Type B pancreatic cell (in vitro differentiated cells): ENCODE measurements at regions not wholly inside any gene's neighbourhood (a gene's known extent, or its start where the extent isn't known, plus 50 kb on each side); places are given as distances from the start of the nearest gene placed in this dataset.
A peak's percentile ranks its signal among the peaks of the same experiment; 100 is the strongest.
"Not testable (repeated sequence)": the region's sequence is repeated elsewhere in the genome, so short reads cannot be mapped to it uniquely, and the experiment has no call there.

ENCODE experiments used
- DNase-seq: peaks from one replicate; pipeline ENCODE4 v3.0.0; 2021; ENCODE audit warnings: mixed read lengths; ENCODE audit not compliant: unreplicated experiment; ENCODE audit errors: extremely low spot score
- H3K27ac Mint-ChIP-seq: 2 replicates; pipeline ENCODE4 v1.8.0; 2021; ENCODE audit warnings: mild to moderate bottlenecking, mixed read lengths
- H3K27me3 Mint-ChIP-seq: 2 replicates; pipeline ENCODE4 v1.8.0; 2021; ENCODE audit warnings: mixed read lengths
- H3K36me3 Mint-ChIP-seq: 2 replicates; pipeline ENCODE4 v1.8.0; 2021; ENCODE audit warnings: mixed read lengths
- H3K4me1 Mint-ChIP-seq: one replicate; pipeline ENCODE4 v1.8.0; 2021; ENCODE audit warnings: mixed read lengths; ENCODE audit not compliant: unreplicated experiment
- H3K4me3 Mint-ChIP-seq: 2 replicates; pipeline ENCODE4 v1.8.0; 2021; ENCODE audit warnings: mild to moderate bottlenecking, mixed read lengths
- H3K9me3 Mint-ChIP-seq: 2 replicates; pipeline ENCODE4 v1.8.0; 2021; ENCODE audit warnings: mixed read lengths
- TF ChIP-seq, protein P1 (sequence below): fragments of 200-600 bp; sonication (generic); conservative IDR thresholded peaks from 2 replicates; pipeline ENCODE4 v1.5.0; 2021; ENCODE audit warnings: antibody characterized with exemption, mild to moderate bottlenecking

DNA sequence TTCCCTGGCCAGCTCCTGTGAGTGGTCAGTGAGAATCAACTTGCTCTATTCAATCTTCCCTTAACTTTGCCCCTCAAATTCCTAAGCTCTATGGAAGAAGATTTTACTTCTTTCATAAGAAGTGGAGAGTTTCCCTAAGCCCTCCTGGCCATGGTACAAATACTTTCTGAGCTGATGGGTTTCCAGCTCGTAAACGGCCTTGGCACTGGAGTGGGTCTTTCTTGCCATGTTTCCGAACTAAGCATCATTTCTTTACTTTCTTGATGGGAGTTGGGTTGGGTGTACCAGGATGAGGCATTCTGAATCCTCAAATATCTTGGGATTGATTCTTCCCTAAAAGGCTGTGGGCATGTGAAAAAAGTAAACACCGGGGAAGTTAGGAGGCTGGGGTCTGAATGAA, 72.5 kb downstream of the ACKR3 start:
- DNase-seq = peak; percentile 10
- TF ChIP-seq, protein P1, sequence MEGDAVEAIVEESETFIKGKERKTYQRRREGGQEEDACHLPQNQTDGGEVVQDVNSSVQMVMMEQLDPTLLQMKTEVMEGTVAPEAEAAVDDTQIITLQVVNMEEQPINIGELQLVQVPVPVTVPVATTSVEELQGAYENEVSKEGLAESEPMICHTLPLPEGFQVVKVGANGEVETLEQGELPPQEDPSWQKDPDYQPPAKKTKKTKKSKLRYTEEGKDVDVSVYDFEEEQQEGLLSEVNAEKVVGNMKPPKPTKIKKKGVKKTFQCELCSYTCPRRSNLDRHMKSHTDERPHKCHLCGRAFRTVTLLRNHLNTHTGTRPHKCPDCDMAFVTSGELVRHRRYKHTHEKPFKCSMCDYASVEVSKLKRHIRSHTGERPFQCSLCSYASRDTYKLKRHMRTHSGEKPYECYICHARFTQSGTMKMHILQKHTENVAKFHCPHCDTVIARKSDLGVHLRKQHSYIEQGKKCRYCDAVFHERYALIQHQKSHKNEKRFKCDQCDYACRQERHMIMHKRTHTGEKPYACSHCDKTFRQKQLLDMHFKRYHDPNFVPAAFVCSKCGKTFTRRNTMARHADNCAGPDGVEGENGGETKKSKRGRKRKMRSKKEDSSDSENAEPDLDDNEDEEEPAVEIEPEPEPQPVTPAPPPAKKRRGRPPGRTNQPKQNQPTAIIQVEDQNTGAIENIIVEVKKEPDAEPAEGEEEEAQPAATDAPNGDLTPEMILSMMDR = no peak
- Mint-ChIP-seq H3K4me1 (peaks cover 16% of the 10 kb centered on the region), H3K27me3 (no peaks in the 10 kb centered on the region), H3K9me3 (peaks cover 10% of the 10 kb centered on the region), H3K36me3 (peaks cover 8% of the 10 kb centered on the region), H3K27ac (no peak overlapping the region), H3K4me3 (no peak overlapping the region)

DNA sequence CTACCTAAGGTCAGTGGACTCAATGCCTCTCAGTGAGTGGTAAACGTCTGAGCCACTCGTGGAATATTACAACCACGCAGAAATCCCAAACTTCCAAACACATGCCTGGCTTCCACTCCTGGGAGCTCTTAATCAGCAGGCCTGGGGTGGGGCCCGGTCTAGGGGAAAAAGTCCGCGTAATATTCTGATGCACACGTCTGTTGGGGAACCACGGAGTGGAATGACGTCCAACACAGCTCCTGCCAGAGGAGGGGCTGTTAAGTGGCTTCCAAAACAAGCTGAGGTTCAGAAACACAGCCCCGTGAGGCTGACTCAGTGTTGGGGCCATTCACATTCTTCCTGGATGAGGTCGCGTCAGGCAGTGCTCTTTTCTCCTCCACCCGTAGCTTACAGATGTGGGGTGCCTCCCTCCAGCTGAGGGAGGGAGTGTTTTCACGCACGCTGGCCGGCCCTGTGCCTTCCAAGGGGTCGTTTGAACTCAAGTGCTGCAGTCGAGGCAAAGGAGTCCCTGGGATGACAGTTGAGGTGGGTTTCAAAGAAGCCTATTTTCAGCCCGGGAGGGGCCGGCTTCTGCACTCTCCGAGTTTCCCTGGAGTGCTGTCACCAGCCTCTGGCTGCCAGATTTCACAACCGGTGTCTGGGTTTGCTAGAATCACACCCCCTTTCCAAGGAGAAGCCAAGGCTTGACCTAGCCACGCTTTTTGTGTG, 73.1 kb downstream of the ACKR3 start:
- Mint-ChIP-seq H3K27me3 (no peaks in the 10 kb centered on the region), H3K4me1 (peaks cover 16% of the 10 kb centered on the region), H3K4me3 (no peak overlapping the region), H3K36me3 (peaks cover 8% of the 10 kb centered on the region), H3K9me3 (peaks cover 10% of the 10 kb centered on the region), H3K27ac (peak overlapping the region; percentile 34)
- peak; percentile 53 for DNase-seq
- TF ChIP-seq, protein P1 = no peak

DNA sequence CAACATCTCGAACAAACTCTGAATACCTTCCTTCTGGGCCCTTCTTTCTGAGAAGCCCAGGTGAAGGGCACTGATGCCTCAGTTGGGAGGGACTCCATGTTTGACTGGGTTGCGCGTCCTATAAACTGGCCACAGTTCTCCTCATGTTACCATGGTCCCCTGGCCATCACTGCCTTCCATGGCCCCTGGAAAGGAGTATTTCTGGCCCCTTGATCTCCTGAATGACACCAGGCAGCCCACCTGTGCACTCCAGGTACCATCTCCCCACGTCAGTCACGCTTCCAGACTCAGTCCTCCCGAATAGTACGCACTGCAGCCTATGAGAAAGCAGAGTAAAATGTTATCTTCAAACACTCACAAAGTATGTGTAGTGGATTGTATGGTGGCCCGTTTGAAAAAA, 73.9 kb downstream of the ACKR3 start:
- Mint-ChIP-seq H3K27me3 (no peaks in the 10 kb centered on the region), H3K4me3 (no peak overlapping the region), H3K27ac (no peak overlapping the region), H3K9me3 (peaks cover 10% of the 10 kb centered on the region), H3K4me1 (peaks cover 16% of the 10 kb centered on the region), H3K36me3 (peaks cover 8% of the 10 kb centered on the region)
- peak; percentile 16 for DNase-seq
- TF ChIP-seq, protein P1 = no peak

DNA sequence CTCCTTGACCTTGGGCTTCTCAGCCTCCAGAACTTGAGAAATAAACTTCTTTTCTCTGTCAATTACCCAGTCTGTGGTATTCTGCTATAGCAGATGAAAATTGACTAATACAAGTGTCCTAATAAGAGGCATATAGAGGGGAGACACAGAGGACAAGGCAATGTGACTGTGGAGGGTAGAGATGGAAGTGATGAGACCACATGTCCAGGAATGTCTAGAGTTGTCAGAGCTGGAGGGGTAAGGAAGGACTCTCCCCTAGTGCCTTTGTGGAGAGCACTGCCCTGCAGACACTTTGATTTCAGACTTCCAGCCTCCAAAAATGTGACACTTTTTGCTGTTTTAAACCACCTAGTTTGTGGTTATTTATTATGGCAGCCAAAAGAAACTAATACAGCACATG, 74.4 kb downstream of the ACKR3 start:
- no peak overlapping the region for H3K27ac Mint-ChIP-seq

DNA sequence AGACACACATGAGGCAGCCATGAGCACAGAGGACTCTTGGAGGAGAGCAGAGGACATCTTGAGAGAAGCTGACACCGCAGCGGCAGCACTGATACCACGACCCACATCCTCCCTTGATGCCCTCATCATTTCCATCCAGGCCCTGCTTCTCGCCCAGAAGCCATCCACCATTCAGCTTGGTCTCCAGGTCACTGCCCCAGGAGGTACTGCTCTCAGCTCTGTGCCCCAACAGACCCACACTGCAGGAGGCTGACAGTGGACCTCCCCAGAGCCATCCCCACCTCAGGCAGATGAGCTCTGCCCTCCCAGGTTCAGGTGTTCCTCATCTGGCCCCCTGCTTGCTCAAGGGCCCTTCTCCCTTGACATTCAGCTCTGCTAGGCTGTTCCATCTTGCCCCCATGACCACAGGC, 74.9 kb downstream of the ACKR3 start:
- no peak overlapping the region for H3K27ac Mint-ChIP-seq
- peaks cover 12% of the 10 kb centered on the region for H3K4me1 Mint-ChIP-seq
- peaks cover 8% of the 10 kb centered on the region for H3K36me3 Mint-ChIP-seq
- TF ChIP-seq, protein P1 = no peak
- H3K4me3 Mint-ChIP-seq = no peak overlapping the region
- H3K9me3 Mint-ChIP-seq = peaks cover 10% of the 10 kb centered on the region
- DNase-seq = peak; percentile 56
- no peaks in the 10 kb centered on the region for H3K27me3 Mint-ChIP-seq

More for the DNA sequence above, 74.4 kb downstream of the ACKR3 start:
- no peak for DNase-seq
- Mint-ChIP-seq H3K9me3 (peaks cover 10% of the 10 kb centered on the region), H3K36me3 (peaks cover 8% of the 10 kb centered on the region), H3K27me3 (no peaks in the 10 kb centered on the region), H3K4me3 (no peak overlapping the region), H3K4me1 (peaks cover 14% of the 10 kb centered on the region)
- TF ChIP-seq, protein P1 = no peak

DNA sequence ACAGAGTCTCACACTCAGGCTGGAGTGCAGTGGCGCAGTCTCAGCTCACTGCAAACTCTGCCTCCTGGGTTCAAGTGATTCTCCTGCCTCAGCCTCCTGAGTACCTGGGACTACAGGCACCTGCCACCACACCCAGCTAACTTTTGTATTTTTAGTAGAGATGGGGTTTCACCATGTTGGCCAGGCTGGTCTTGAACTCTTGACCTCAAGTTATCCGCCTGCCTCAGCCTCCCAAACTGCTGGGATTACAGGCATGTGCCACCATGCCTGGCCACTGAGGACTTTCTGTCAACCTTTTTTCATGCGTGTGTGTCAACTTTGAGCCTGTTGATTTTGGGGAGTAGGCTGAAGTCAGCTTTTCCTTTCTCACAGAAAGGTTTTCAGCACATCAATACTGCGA, 75.5 kb downstream of the ACKR3 start:
- H3K4me3 Mint-ChIP-seq, H3K27me3 Mint-ChIP-seq, H3K36me3 Mint-ChIP-seq, H3K27ac Mint-ChIP-seq: not testable (repeated sequence)
- peaks cover 12% of the 10 kb centered on the region for H3K4me1 Mint-ChIP-seq
- DNase-seq = peak; percentile 3
- peaks cover 16% of the 10 kb centered on the region for H3K9me3 Mint-ChIP-seq
